Left renal pelvis (tissue), 4 donors: ENCODE measurements at regions not wholly inside any gene's neighbourhood (a gene's known extent, or its start where the extent isn't known, plus 50 kb on each side); places are given as distances from the start of the nearest gene placed in this dataset.
A peak's percentile ranks its signal among the peaks of the same experiment; 100 is the strongest.

Experiments used
- DNase-seq, 4 donors: peaks; one replicate each; pipeline ENCODE4 v3.0.0-alpha.2; 2013; ENCODE audit warnings: low read depth in 4 of 4, low spot score in 3 of 4

DNA sequence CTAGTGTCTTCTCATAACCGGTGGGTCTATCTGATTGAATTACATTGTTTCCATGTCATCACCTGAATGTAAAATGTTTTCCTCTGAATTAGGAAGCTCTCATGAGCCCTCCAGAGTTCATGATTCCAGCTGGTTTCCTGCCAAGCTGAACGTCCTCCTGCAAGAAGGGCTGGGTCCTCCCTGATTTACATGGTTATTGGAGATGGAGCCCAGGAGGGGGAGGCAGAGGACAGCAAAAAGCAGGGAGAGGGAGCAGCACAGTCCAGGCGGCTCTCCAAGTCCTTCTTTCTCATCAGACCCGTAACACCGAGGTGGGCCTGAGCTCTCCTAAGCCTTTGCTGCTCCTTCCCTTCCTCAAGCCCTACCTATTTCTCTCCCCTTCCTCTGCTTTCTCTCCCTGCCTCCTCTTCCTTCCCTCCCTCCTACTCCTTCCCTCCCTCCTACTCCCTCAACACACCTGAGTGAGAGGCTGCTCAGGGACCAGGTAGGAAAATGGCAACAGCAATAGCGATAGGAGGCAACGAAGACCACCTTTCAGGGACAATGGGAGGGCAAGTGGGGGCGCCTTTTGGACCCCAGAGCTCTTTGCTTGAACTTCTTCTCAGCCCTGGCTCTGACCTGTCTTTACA, 265.9 kb downstream of the PRDM2 start:
- DNase-seq, result peak; percentile 60 to 69 (median 67)

DNA sequence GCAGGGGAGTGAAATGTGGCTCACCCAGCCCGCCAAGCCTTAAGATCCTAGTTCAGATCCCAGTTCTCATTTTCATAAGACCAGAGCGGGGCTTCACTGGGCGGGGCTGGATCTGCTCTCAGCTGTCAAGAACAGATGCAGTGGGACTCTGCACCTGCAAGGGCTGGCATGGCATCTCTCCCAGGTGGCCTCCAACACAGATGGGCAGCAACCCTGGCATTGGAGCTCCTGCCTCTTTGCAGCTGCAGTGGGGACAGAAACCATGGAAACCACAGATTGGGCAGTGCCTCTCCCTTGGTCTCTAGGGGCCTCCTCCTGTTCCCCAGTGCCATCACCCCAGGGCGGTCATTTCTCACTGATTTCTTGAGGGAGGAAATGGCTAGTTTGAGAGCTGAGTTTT, 267.7 kb downstream of the PRDM2 start:
- DNase-seq, result no peak

DNA sequence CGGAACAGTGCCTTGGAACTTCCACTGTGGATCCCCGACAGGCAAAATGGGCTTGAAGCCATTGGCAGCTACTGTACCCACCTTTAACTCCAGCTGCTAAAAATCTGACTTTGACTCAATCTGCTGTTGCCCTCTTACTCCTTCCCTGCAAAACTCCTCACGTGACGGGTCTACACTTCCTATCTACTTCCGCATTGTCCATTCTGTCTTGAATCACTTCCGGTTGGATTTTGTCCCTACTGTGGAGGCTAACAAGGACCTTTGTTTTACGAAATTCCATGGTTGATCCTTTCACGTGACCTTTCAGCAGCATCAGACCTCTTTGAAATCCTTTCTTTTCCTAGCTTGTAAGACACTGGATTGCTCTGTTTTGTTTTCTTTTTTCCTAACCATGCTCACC, 268.4 kb downstream of the PRDM2 start:
- no peak for DNase-seq

DNA sequence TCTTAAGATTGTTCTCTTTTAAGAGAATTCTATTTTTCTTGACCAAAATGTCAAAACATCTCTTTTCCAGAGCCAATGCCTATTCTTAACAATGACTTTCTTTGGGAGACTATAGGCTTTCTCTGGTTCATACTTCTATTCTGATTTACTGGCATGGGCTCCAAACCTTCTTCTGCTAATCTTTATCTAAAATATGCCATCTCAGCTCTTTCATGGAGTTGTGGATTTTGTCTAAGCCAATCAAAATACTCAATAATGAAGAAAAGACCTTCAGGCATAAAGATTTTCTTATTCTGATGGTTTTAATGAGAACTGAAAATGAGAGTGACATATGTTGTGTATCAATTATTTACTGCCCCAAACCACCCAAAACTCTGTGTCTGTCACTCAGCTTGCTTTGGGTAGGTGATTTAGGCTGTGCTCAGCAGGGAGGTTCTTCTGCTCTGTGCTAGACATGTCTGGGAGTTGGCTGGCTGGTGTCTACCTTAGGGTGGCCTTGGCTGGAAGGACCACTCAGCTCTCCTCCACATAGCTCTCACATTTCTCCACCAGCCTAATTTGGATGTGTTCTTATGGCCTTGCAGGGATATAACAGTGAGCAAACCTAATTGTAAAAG, 270.8 kb downstream of the PRDM2 start:
- DNase-seq, result no peak

DNA sequence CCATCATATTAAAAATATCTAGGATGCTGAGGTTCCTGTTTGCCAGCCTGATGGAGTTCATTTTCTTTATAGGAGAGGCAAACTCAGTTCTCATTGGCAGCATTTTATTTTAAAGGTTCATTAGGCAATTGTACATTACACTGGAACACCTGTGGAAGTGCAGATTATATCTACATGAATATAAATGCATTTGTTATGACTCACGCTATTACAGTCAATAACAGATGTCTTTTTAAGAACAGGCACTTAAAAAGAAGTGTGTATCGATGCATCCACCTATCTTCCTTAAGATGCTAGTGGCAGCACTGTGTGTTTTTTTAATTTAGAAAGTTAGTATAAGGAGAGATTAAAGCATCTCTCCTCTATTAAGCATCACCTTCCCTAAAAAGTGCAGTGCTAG, 276.5 kb downstream of the PRDM2 start:
- DNase-seq, result no peak

DNA sequence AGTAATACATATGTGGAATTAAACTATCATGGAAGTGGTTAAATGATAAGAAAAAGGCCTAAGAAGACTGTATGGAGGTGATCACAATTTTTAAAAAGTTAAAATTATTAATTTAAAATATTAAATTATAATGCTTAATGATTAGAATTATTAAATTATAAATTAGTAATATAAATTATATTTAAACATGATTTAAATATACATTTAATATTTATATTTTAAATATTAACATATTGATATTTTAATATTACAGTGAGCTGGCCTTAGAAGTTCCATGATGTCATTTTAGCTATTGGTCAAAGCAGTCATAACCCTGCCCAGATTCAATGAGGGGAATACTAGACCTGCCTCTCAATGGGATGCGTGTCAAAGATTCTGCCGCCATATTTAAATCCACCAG, 281.2 kb downstream of the PRDM2 start:
- DNase-seq, result no peak

DNA sequence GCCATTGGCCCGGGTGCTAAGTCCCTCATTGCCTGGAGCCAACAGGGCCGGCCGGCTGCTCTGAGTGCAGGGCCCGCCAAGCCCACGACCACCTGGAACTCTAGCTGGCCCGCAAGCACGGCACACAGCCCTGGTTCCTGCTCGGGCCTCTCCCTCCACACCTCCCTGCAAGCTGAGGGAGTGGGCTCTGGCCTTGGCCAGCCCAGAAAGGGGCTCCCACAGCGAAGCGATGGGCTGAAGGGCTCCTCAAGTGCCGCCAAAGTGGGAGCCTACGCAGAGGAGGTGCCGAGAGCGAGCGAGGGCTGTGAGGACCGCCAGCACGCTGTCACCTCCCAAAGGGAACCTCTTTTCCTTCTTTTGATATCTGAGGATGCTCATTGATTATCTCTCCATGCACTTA, 283.4 kb downstream of the PRDM2 start:
- DNase-seq, result no peak

DNA sequence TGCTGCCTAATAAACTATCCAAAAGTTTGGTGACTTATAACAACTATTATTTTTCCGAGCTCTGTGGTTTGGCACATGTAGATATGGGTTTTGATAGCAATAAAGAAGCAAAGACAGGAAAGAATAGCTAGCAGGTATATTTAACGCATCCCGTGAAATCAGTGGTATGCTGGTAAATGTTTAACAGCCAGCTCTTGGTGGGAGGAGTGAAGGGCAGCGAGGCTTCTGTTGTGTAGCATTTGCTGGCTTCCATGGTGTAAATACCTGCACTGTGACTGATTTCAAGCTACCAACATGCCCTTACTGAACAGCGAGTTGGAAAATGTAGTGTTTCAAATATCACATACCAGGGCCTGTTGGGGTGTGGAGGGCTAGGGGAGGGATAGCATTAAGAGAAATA, 291.0 kb downstream of the PRDM2 start:
- DNase-seq, result peak in 3 of 4 donors; percentile 20 to 40 (median 22)

DNA sequence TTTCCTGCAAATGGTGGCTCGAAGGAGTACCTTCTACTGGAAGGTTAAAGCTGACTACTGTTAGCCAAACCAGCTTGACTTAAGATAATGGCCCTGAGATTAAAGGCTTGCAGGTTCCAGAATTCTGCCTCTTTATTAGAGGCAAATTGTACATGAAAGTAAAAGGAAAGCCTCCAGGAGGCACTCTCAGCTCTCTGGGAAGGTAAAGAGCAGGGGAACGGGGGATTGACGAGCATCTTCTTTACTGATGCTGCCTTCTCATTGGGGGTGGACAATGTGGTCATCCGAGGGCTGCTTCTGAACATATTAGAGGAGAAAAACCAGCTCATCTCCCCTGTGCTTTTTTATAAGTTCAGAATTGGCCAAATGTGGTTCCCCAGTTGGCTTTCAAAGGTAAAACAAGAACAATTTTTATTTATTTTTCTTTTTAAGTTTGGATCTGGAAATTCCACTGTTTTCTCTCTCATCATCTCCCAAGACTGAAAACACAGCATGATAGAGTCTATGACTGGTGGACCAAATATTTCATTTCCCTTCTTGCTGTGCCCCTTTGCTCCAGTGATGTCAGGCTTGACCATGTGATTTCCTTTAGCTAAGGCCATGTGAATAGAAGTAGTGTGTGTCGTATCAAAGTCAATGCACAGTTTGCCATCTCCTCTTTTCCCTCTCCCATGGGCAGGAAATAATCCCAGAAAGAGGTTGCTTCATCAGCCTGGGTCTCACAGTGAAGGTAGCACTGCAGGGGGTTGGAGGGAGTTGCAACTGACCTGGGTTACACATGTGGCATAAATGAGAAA, 292.7 kb downstream of the PRDM2 start:
- DNase-seq, result no peak

DNA sequence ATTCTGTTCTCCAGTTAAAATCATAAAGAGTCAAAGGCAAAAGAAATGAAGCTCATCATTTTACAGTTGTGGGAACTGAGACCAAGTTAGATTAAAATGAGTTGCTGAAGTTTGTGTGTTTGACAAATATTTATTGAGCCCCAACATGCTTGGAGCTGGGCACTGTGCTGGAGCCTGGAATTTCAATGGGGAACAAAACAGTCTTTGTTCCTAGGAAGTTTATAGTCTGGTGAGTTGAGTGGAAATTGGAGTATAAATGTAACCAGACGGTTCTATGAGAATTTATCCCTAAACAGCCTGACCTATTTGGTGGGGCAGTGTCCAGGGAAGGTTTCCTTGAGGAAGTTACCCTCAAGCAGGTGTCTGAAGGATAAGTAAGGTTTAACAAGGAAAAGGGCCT, 294.4 kb downstream of the PRDM2 start:
- DNase-seq, result no peak

DNA sequence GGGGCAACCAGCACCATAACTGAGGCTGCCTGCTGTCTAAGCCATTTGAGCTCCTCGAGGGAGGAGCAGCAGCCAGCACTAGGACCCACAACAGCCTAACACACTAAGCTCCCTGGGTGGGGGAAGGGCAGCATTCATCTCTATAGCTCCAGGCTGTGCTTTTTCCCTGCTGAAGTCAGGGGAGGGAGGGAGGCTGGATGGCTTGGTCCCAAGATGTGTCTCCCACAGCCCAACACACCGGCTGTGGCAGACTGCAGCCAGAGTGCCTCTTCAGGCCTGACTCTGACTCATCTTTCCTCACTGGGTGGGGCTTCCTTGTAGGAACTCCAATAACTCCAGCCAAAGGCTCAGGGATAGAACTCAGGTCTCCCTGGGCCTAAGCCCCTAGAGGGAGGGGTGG, 296.3 kb downstream of the PRDM2 start:
- no peak for DNase-seq

DNA sequence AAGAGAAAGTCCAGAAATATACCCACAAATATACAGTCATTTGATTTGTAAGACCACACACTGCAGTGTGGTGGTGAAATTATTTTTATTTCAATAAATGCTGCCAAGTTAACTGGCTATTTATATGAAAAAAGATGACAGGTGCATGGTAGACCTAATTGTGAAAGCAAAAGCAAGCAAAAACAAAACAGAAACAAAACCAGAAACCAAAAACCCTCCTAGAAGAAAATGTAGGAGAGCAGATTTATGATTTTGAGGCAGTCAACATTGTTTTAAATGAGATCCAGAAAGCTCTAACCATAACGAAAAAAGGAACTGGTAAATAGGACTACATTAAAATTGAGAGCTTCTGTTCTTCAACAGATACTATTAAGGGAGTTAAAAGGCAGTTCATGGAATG, 303.6 kb downstream of the PRDM2 start:
- DNase-seq, result no peak

DNA sequence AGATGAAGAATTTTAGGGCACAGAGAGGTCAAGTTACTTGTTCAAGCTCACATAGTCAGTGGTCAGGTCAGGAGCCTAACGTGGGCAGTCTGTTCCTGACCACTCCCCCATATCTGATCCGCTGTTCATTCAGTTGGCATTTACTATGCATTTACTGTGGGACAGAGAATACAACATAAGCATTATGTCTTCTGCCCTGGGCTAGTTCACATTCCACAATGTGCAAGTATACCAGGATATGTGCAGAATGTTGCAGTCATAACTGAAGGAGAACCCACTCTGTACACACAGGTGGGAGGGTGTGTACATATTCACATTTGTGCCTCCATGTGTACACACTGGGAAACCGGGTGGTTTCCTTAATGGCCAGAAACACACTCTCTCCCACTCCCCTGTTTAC, 309.6 kb downstream of the PRDM2 start:
- no peak for DNase-seq

DNA sequence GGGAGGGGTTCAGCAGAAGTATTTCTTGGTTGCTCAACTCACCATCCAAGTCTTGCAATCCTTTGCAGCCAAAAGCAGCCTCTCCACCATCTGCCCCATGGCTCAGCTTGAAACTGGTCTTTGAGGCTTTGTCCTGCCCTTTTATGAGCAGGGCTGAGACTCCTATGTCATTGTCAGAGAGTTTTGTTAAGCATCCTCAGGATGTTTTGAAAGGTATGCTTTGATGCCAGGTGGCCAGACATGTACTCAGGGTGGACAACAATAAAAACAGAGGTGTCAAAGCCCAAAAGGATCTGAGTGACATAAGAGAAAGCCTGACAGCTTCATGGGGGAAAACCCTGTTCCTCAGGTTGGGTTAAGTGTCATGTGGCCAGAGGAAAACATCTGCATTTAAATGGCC, 310.5 kb downstream of the PRDM2 start:
- no peak for DNase-seq

DNA sequence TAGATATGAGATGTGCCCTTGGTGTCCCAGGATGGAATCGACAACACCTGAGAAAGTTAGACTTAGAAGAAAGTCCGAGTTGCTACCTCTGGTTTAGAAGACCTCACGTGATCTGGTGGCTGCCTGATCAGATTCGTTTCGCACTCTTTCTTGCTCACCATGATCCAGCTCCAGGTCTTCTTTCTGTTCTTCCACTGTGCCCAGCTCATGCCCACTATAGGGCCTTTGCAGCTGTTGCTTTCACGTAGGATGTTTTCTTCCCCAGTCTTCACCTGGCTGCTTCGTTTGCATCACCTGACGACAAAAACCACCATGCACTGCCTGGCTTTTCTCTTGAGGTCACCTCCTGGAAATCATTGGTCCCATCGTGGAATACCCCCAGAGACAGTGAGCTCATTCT, 311.1 kb downstream of the PRDM2 start:
- DNase-seq, result no peak

DNA sequence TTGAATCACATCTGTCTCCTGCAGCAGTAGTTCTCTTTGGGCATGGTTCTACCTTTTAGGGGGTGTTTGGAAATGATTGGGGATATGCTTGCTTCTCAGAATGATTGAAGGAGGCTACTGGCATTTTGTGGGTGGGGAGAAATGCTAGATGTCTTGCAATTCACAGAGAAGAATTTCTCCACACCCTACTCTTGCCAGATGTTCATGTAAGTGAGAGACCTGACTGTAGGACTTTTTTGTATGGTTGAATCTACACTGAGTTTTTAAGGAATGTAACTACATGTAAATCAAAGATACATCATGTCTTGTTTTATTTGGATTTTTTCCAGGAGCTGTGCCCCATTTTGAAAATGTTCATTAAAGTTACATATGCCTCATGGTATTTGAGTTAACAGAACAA, 311.9 kb downstream of the PRDM2 start:
- no peak for DNase-seq

DNA sequence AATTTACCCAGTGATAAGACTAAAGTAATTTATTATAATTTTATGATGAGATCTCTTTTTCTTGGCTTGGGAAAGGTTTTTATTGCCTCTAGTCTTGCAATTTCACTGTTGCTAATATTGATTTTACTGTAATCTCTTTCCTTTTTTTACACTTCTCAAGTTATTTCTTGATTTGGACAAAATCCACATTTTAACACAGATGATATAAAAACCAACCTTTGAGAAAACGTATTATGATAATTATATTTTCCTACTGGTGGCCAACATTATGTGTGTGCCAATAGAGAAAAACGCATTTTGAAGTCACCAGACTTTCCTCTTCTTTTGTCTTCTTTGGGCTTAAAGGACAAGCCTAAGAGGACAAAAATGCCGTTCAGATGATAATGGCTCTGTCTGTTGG, 314.9 kb downstream of the PRDM2 start:
- no peak for DNase-seq

DNA sequence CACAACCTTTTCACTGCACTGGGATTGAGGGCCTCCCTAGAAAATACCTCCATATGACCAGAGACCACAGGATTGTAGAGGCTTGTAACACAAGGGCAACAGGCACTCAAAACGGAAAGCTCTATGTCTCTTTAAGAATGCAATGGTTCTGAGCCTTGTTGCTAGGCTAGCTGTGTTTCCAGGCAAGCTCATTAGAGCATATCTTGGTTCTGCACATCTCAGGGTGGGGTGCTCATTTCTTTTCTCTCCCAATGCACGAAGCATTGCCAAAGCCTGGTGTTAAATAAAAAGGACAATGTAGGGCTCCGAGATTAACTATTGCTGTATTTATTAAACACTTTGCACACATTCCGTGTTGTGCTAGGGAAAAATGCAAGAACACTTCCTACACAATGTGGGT, 315.9 kb downstream of the PRDM2 start:
- DNase-seq, result no peak

DNA sequence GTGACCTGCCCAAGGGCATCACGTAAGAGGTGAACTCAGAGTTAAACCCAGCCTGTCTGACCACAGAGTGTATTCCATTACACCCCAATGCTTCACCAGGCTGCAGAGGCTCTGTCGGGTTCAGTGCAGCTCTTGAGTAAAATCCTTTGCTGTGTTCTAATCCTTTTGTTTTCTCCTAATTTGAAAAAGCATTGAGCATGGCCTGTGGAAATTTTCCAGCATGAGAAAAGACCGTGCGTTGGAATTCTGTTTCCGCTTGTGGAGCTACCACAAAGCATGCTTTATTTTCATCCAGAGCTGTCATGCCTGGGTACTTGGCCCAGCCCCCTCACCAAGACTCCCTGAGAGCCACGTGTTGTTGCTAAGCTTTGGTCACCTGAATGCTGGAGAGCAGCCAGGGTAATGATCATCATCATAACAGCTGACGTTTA, 317.6 kb downstream of the PRDM2 start:
- no peak for DNase-seq

DNA sequence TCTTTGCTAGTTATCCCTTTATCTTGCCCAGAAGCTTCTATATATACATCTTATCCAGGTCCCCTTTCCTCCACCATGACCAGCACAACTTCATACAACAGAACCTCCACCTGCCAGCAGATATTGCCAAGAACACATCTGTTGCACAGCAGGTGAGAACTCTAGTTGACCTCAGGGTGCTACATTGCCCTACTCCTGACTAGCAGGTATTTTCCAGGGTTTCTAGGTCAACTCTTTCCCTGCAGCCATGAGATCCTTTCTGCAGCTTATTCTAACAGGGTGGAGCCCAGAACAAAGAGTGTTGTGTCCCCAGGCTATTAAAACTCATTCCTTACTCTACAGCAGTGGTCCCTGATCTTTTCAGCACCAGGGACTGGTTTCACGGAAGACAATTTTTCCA, 319.5 kb downstream of the PRDM2 start:
- DNase-seq, result no peak

DNA sequence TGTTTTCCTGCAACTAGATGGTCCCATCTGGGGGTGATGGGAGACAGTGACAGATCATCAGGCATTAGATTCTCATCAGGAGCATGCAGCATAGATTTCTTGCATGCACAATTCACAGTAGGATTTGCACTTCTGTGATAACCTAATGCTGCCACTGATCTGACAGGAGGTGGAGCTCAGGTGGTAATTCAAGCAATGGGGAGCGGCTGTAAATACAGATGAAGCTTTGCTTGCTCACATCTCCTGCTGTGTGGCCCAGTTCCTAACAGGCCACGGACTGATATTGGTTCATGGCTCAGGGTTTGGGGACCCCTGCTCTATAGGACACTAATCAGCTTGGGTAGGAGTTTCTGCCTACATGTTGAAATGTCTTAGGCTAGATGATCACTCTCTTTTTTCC, 320.0 kb downstream of the PRDM2 start:
- DNase-seq, result no peak

DNA sequence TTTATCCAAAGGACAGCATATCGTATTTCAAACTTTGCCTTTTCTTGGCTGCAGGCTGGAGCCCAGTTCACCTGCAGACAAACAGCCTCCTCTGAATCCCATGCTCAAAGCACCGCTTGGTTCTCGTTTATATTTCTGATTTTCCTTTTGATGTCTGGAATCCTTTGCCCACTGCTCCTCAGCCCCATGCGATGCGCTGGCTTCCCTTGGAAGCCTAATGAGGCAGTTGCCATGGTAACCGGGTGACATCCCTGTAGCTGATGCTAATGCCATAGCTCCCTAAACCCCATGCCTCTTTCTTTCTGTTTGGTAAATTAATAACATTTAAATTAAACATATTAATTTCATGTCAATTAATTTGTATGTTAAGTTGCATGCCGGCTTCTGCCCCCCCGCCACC, 327.1 kb downstream of the PRDM2 start:
- no peak for DNase-seq
